Hematopoietic multipotent progenitor cell treated with erythropoietin and hydrocortisone succinate and interleukin-3 and kit ligand, for 8 days (in vitro differentiated cells): ENCODE measurements at regions not wholly inside any gene's neighbourhood (a gene's known extent, or its start where the extent isn't known, plus 50 kb on each side); places are given as distances from the start of the nearest gene placed in this dataset.

Experiments
- DNase-seq: peaks from one replicate; pipeline ENCODE4 v3.0.0-alpha.2; 2015

DNA sequence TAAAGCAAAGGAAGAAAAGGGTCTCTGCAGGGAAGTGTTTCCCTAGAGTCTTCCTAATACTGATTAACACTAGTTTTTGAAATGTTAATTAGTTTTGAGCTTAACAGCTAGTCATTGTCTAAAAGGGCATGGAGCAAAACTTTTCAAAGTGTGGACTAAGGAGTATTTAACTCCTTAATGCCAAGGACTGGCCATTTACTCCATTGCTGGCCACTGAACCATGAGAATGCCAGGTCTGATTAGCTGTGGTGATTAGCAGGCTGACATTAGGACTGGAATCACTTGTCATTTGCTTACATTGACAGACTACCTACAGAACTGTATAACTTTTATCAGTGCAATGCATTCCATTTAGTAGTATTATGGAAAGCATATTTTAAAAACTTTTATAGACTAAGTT is 987.0 kb downstream of the NR2F1-AS1 start:
- no peak for DNase-seq

DNA sequence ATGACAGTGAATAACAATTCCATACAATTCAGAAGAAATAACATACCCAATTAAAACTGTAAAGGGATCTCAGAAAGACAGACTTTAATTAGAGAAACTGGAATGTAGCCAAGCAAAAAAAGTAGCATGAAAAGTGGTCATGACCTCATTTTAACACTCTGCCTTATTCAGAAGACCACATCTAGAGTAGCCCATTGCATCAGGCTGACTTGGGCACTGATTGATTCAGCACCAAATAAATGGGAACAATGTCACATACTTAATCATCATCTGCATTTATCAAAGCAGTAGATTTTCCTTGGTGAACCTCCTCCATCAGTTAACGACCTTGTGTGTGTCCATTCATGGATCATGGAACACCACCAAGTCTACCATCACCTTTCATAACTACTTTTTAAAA is 992.1 kb downstream of the NR2F1-AS1 start:
- no peak for DNase-seq

DNA sequence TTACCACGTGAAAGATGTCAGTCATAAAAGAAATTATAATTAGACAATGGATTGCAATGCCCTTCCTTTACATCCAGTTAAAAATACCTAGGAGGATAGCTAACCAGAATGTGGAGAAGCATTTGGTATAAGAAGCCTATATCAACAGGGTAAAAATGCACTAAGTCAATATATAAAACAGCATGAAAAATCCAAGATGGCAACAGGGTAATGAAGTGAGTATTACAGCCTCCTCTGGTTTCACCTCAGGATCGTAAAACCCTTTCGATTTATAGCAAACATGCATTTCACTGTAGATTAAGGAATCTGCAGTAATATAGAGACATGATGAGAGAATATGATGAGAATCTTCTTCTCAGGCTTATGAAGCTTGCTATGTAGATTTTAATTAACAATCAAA is 999.3 kb downstream of the NR2F1-AS1 start:
- DNase-seq = no peak

DNA sequence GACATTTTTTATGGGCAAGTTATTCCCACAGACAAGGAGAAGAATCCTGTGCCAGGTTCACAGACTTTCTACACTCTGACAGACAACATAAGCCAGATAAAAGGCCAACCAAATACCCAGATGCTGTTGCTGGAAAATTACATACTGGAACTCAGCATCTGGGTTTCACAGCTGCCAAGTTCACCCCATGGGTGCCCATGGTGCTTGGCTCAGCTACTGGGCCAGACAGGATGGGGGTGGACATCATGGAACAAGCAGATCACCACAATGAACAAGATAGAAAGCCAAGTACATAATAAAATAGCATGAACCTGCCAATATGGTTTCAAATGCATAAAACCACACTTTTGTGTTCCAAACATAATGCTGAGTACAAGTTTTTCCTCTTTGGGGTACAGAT is 999.8 kb downstream of the NR2F1-AS1 start:
- no peak for DNase-seq

DNA sequence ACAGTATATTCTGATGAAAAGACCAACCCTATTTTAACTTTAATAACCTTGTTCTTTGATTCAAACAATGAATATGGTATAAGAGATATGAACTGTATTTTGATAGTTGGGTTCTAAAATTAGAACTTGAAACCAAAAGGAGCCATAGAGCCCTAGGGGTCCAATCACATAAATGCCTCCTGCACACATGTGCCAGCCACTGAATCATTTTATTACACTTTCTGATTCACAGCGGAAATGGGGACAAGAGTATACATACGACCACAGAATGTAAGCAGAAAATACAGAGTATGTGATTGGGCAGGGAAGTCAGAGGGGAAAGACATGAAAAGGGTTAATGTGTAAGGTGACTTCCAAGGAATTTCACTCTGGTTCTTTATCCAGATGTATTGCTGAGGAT is 1000.2 kb downstream of the NR2F1-AS1 start:
- no peak for DNase-seq

DNA sequence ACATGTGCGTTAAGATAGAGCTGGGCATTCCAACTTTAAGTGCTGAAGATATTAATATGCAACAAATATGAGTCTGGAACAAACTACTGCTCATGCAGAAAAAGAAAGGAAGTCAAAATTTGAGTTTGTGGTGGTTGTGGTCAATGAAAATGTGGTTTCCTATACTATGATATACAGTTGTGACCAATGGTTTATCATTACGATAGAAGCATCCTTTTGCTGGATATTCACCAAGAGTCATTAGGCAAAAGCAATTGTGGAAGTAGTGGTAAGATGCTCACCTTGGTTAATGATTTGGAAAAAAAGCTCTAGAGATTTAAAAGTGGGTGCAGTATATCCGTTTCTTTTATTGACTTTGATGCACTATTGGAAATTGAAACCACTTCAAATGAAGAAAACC is 1007.0 kb downstream of the NR2F1-AS1 start:
- no peak for DNase-seq

DNA sequence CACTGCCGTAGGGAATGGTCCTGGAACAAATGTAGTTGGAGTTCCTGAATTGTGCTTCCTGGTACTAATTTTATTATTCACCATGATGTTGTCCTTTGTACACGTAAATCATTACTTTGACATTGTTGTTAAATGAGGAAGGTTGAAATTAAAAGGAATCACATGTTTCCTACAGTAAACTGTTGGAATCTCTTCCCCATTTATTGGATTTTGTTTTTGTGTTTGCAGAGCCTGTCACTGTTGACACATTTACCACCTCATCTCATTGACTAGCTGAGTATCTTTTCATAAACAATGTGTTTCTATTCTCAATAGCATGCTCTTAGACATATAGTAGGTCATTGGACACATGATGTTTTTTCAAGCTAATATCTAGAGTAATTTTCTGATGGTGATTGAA is 1012.5 kb downstream of the NR2F1-AS1 start:
- DNase-seq = no peak

DNA sequence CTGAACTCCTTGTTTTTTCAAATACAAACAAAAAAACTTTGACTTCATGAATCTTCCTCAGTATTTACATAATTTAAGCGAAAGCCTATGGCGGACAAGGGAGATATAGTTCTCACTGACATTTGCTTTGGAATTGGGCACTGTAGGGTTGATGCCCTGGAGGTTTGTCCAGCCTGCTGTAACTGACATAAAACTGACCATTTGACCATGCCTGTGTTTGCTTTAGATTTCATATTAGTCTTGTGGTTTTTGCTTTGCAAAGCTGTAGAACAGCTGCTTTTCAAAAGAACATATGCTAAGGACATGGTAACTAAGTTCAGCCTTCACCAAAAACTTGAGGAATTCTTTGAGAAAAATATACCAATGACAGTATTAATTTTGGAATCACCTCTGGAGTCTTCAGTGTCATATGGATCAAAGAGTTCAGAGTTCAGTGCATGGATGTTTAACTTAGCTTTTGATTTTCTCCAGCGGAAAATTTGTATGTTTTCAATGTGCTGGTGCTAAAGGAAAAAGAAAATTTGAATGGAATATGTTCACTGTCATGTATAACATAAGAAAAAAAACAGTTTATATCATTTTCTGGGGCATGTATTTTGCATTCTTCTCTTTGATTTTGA is 1013.1 kb downstream of the NR2F1-AS1 start:
- DNase-seq = no peak

DNA sequence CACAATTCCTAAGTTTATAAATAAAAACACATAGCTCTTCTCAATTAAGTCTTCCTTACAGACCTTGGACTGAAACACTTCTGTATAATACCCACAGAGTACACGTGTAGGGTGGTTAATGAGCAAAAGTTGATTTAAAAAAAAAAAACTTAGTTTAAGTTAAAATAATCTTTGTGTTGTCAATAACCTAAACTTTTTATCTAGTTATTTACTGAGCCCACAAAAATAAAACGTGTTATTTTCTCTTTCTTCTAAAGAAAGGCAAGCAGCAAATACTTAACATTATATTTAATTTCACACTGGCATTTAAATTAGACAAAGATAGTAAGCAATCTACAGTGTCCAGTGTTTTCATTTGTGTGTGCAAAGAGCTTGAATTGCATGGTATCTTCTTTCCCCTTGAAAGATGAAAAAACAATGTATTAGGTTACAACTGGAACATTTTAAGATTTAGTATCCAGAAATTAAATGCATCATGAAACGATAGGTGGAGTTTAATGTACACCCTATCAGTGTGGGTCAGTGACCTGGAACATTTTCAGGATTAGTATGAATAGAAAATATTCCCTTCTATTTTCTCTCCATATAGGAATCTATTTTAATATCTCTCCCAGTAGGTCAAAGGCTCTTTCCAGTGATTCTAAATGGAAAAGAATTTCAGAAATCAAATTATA is 1014.8 kb downstream of the NR2F1-AS1 start:
- DNase-seq = no peak

DNA sequence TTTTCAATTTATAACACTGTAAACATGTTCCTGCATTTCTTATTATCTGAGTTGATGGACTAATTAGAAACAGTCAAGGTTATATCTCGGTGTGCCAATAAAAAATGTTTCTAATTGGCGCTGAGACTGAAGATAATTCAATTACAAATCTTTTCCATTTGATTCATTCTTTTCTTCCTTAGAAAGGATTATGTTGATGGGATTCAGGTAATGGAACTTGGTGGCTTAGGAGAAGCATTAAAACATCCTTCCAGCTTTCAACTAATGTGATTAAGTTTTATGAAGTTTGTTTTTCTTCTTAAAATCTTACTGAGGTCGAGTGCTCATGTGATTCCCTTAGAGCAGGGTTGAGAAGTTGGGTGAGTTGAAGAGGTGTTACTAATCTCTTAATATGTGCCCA is 1015.3 kb downstream of the NR2F1-AS1 start:
- no peak for DNase-seq

DNA sequence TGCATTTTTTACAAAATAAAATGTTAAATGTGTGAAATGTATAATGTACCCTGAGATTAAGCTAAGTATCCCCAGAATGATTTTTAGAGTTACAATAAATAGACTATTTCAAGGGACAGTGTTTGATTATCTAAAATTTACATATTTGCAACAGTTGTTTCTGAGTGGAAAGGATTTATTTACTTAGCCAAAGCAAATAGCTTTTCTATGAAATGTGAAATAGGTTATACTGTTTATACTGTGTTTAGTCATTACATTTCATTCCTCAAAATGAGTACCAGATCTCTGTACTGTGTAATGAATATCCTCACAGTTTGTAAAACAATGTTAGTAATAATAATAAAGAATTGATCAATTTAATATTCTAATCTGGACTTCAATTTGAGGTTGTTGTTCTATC is 1019.0 kb downstream of the NR2F1-AS1 start:
- DNase-seq = no peak

DNA sequence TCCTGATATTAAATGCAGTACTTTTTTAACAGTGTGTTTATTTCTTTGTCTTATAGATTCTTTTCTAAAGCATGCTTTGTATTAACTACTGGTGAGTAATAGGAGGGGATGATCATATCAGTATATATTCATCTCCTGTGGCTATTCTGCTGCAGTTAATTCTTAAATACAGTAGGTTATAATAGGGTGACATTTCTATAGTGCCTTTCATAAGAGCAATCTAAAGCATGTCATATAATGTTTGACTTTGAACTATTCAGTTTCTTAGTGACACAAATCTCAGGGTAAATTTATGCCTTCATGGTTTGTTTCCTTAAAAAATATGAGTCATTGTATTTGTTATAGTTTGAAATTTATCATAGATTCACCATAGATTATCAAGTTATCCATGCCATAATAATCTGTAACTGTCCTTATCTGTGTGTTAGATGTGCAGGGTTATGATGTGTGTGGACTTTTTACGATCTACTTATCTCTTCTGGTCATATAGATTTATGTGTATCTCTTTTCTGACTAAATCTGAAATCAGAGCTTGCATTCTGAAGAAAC is 1019.5 kb downstream of the NR2F1-AS1 start:
- DNase-seq = no peak

DNA sequence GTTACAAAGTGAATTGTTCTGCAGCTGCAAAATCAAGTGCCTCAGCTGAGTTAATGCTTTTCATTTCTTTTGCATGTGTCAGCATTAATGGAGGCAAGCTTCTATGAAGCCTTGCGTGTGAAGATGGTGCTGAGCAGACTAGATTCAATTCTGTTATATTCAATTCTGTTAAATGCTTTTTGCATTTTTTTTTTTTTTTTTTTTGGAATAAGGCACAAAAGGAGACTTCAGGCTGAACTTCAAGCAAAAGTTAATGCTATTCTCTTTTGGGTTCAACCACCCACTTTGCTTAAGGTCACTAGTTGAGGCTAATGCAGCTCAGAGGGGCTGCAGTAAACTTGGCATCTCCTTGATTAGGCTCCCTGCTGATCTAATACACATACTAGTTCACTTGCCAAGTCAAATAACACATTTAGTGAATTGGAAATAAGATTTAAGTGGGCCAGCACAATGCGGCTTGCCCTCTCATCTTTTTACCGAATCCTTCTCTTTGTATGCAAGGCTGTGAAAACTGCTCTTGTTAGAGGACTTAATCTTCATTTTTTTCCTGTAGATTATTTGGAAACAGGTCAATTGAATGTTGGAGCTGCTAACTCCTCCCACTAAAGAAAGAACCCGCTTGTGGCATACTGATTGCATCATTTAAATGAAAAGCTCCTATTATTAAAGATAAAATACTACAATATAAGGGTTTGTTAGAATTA is 1020.2 kb downstream of the NR2F1-AS1 start:
- DNase-seq = no peak

DNA sequence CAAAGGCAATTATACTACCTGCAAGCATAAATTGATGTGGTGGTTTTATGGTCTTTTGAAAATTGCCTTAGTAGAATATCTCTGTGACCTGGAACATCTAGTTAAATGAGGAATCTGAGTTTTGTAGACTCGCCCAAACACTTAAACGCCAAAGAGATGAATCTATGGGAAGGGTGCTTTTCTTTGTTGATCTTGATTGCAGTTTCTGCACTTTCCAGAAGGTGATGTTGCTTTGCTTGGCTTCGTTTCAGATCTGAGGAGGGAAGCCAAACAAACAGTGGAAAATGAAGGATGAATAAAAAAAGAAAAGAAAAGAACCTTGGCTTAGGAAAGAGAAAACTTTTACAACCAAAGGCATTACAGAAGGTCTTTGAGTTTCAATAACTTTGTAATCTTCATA is 1021.2 kb downstream of the NR2F1-AS1 start:
- DNase-seq = no peak

DNA sequence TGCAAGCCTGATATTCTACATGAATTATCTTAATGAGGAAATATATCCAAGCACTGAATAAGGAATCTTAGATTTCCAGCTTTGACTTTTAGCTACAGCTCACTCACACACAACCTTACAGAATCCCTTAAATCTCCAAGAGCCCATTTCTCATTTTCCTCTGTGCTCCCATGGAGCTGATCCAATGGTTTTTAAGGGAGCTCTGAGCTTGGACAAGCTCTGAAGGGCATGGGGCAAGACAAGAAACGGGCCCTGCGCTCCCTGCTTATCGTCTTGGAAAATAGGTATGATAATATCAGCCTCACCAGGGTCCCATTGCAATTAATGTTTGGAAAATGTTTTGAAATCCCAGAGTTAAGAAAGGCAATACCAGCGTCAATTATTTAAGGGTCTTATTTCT is 1021.7 kb downstream of the NR2F1-AS1 start:
- no peak for DNase-seq

DNA sequence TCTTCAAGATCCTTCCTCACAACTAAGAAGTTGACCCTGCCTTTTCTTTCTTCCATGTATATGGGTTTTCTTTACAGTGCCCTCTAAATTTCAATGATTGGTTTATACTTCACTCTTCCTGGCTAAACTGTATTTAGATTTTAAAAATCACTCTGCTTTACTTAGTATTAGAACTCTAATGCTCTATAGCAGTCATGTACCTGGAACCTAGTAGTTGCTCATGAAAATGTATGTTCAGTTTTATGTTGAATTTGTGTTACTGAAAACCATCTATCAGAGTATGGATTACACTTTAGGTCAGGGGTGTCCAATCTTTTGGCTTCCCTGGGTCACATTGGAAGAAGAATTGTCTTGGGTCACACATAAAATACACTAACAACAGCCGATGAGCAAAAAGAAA is 1024.3 kb downstream of the NR2F1-AS1 start:
- no peak for DNase-seq

DNA sequence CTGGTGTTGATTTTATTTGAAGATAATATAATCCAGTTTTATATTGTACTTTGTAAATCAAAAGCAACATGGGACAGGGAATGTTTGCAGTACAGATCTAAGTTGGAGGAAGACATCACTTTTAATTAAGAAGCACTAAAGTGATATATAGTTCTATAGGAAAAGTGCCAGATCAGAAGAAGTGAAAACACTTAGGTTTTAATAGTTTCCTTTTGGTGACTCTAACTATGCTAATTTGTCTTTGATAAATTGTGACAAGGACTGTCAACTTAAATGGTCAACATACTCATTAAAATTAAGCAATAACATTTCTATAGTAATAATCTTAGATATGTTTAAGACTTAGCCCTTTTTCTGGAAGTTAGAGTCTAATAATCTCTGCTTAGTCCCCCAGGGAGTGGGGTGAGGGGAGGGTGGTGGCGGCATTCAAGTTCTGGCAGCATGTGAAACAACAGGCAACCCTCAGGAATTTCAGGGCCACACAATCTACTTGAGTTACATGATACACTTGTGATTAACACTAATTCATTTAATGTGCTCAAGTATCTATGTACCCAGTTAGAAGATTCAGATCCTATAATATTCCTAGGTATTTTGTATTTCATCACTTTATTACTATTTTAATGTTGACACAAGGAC is 1026.5 kb downstream of the NR2F1-AS1 start:
- no peak for DNase-seq

DNA sequence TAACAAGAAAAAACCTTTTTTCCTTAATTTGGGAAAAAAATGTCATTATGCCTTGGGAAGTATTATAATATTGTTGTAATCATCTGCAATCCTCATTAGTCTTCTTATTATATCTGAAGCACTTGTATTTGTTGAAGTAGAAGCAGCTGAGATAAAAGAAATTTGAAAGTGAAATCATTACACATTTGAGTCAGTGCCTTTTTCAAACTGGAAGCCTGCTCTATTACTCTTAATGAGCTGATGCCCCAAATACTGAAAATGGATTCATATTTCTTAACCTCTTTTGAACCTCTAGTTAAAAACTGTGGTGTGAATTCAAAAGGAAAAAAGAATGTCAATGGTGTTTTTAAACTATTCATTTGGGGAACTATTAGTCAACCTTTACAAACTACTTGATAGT is 1027.7 kb downstream of the NR2F1-AS1 start:
- DNase-seq = no peak

DNA sequence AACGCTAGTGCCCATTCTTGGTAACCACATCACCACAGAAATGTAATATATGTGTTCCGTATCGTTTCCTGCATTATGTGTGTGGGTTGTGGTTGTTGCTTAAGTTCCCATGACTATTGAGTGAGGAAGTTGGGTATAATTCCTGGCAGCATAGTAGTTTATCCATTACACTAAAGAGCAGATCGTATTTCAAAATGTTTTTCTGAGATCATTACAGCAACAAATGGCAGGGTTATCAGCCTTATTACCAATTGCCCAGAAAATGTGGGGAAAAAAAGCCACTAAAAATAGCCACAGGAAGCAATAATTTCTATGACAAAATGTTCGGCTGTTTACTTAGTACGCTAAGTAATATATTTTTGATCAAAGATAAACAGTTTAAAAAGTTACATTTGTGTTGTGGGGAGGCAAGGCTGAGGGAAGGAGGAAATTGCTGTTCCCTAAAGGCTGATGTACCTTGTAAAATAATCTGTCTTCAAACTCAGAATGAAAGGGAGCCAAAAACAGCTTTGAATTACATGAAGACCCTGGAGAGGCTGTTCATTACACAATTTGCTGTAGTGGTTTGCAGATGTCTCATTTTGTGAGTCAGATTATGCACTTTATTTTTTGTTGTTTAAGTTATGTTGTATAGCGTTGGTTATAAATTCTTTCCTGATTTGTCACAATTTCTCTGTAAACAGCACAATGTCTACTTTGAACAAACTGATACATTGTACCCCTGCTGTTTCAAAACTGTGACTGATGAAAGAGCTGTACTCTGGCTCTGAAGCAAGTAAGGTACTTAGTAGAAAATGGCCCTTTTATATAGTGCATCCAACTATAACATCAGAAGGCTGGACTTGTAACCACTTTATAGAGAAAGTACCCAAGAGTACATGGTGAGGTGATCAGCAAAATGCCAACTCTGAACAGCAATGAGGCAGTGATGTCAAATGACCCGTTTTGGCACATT is 1028.5 kb downstream of the NR2F1-AS1 start:
- no peak for DNase-seq

DNA sequence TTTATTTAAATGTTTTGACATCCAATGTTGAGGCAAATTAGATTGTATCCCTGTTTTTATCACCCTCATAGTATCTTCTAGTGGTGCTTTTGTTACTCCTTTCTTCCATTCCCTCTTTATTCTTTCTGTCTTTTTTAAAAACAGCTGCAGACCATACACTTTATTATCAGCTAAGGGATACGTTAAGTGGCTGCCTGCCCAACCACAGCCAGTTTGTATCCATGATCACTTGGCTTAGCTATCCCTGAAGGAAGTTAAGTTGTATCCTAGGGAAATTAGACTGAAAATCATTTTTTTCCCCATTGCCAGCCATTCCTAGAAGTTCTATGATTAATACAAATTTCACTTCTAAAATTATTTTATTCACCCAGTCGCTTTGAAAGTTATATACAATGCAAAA is 1032.7 kb downstream of the NR2F1-AS1 start:
- no peak for DNase-seq

DNA sequence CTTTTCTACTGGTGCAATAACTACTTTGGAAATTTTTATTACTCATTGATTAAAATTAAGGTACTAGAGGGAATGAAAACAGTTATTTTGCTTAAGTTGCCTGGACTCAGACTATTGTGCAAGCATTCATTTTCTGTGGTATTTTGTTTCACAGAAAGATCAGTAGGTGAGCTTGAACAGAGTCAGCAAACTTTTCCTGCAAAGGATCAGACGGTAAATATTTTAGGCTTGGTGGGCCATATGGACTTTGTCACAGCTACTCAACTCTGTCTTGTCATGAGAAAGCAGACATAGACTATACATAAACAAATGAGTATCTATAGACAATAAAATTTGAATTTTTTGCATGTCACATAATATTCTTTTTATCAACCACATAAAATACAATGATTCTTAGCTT is 1036.4 kb downstream of the NR2F1-AS1 start:
- no peak for DNase-seq

DNA sequence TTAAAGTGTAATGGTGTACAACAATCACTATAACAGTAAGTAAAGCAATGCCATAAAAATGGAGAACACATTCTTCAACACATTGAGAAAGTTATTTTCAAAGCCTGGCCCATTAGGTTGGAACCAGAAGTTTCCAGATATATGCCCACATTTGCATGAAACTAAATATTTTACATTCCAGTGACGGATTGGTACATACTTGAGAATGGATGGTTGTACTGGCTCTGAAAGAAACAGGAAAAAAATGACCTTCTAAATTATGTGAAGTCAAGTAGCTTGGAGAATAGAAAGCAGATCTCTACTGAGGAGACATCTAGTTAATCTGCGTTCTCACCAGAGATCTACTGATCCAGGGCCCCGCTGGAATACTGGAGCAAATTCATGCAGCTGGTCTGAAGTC is 1037.0 kb downstream of the NR2F1-AS1 start:
- no peak for DNase-seq

DNA sequence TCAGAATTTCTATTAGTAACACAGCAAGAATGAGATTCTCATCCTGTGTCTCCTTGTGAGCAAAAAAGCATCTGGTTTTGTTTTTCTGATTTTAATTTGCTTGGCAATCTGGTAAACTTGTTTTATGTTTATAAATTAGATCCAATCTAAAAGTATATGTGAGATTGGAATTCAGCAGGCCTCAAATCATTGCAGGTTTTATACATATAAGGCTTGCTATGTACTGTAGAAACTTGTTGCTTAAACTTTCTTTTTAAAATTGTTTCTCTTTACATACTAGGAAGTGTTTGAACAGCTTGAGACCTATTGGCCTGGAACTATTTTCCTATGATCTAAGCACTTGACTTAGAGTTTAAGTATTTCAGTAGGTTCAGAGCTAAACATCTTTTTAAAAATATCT is 1037.8 kb downstream of the NR2F1-AS1 start:
- no peak for DNase-seq
